ENCODE measurements at regions not wholly inside any gene's neighbourhood (a gene's known extent, or its start where the extent isn't known, plus 50 kb on each side); places are given as distances from the start of the nearest gene placed in this dataset.
"Not testable (repeated sequence)": the region's sequence is repeated elsewhere in the genome, so short reads cannot be mapped to it uniquely, and the experiment has no call there.

- peak; percentile 43 for ATAC-seq
- DNase-seq; intact Hi-C loops (cut with micrococcal nuclease): not testable (repeated sequence)
Observed at GRCh38 chrY:9857919-9858318, 330.2 kb downstream of the TSPY10 start.

GRCh38 chrY:9858418-9858817 is 330.7 kb downstream of the TSPY10 start:
- ATAC-seq: peak; percentile 67
- intact Hi-C loops (cut with micrococcal nuclease); DNase-seq: not testable (repeated sequence)

All from left ventricle myocardium superior (tissue), 1 donor.